HEK293 (cell line): ENCODE measurements at regions not wholly inside any gene's neighbourhood (a gene's known extent, or its start where the extent isn't known, plus 50 kb on each side); places are given as distances from the start of the nearest gene placed in this dataset.

Experiments
- ZFP69B ChIP-seq: fragments of 450-650 bp; formaldehyde crosslinking; IDR thresholded peaks from 2 replicates; pipeline ENCODE4 v1.5.1; 2016; ENCODE audit warnings: missing biosample characterization, missing genetic modification characterization
- ZNF239 ChIP-seq: fragments of 450-650 bp; formaldehyde crosslinking; IDR thresholded peaks from 2 replicates; pipeline ENCODE4 v1.5.1; 2016; ENCODE audit warnings: missing biosample characterization, missing genetic modification characterization

DNA sequence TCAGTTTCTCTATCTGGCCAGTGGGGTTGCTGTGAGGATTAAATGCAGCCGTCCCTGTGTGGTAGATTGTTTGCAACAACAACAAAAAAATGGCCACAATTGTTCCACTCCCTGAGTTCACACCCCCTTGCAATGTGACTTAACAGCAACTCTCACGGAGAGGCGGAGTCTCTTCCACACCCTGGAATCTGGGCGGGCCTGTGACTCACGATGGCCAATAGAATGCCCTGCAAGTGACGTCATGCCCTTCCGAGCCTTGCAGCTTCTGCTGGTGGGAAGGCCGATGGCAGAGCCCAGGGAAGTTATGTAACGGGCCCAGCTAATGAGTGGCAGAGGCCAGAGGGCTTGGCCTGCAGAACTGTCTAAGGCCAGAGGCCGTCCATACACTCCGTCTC is 87.9 kb downstream of the RIPK4 start:
- TF ChIP-seq ZNF239 (no peak), ZFP69B (tag by site-specific recombination) (peak; percentile 21; the same call in 1 of the 2 replicates)
